ENCODE measurements at regions not wholly inside any gene's neighbourhood (a gene's known extent, or its start where the extent isn't known, plus 50 kb on each side); places are given as distances from the start of the nearest gene placed in this dataset.

GRCh38 chr3:65149877-65150276, 462.1 kb upstream of the ADAMTS9 start:
- Histone ChIP-seq H3K4me3 (replicated peaks in 1 of 2; ENCODE audit: low read depth in 1 of 2, low read length in 2 of 2) (no peak overlapping the region), H3K4me2 (ENCODE audit: low read length) (no peak overlapping the region), H3K79me2 (ENCODE audit: insufficient read depth, low read length) (no peaks in the 10 kb centered on the region), H3K9me2 (ENCODE audit: insufficient read depth) (no peaks in the 10 kb centered on the region), H3K4me1 (ENCODE audit: control insufficient read depth in 1 of 2, insufficient read depth in 2 of 2, low read length in 2 of 2) (peaks cover 0 to 7% of the 10 kb centered on the region in 2 experiments; a peak in 2 of 4 replicates), H3K9me3 (ENCODE audit: control insufficient read depth in 1 of 2, insufficient read depth in 1 of 2, low read depth in 1 of 2, low read length in 2 of 2) (no peaks in the 10 kb centered on the region), H3K36me3 (ENCODE audit: control insufficient read depth in 1 of 2, insufficient read depth in 2 of 2, low read length in 2 of 2) (no peaks in the 10 kb centered on the region), H3K9ac (ENCODE audit: low read length) (no peak overlapping the region), H3K27me3 (ENCODE audit: insufficient read depth, low read length) (peaks cover 9% of the 10 kb centered on the region; the same call in 1 of the 2 replicates), H3K27ac (ENCODE audit: low read depth, low read length) (no peak overlapping the region), H2AFZ (ENCODE audit: low read depth, low read length, poor library complexity, severe bottlenecking) (no peak overlapping the region), H4K20me1 (ENCODE audit: insufficient read depth) (no peaks in the 10 kb centered on the region)
- DNase-seq (ENCODE audit: low read depth, low spot score) (no peak), ATAC-seq (no peak)
- CTCF ChIA-PET: no interaction called here
- intact Hi-C loops (cut with micrococcal nuclease): no loop called here
- BruUV-seq (replicated peaks): no TSS peak
- TF ChIP-seq ZFX (IDR thresholded peaks at IDR 0.05) (no peak), JUND (IDR thresholded peaks at IDR 0.05) (no peak), YY1 (IDR thresholded peaks at IDR 0.05; ENCODE audit: extremely low read depth, insufficient replicate concordance, low read depth, low read length) (no peak), CEBPB (IDR thresholded peaks at IDR 0.05; ENCODE audit: low read depth) (no peak), POLR2A (IDR thresholded peaks at IDR 0.05; ENCODE audit: borderline replicate concordance, extremely low read depth, insufficient read depth, insufficient read length) (no peak), EZH2phosphoT487 (IDR thresholded peaks at IDR 0.05; ENCODE audit: borderline replicate concordance) (no peak), ZNF274 (IDR thresholded peaks at IDR 0.05; ENCODE audit: low read depth, low read length) (no peak), RAD21 (IDR thresholded peaks at IDR 0.05; ENCODE audit: low read depth) (no peak), POLR2AphosphoS5 (IDR thresholded peaks at IDR 0.05; ENCODE audit: low read depth, low read length) (no peak), EGR1 (IDR thresholded peaks at IDR 0.05; ENCODE audit: low read depth) (no peak)
- RAD21 ChIA-PET (ENCODE audit: low non-redundant PET in 1 of 2, low total read pairs in 2 of 2, uncharacterized antibody in 2 of 2, unreplicated experiment in 2 of 2): no interaction called here
- POLR2A ChIA-PET: no interaction called here

- H3K9me2 ChIP-seq (ENCODE audit: insufficient read depth): no peaks in the 10 kb centered on the region
- POLR2A ChIA-PET: no interaction called here
- TF ChIP-seq CTCF (IDR thresholded peaks at IDR 0.05 in 2 of 3, conservative IDR thresholded peaks at IDR 0.05 in 1 of 3; ENCODE audit: borderline replicate concordance in 1 of 3, insufficient read depth in 1 of 3, low read depth in 2 of 3, low read length in 2 of 3) (no peak), SP1 (IDR thresholded peaks at IDR 0.05; ENCODE audit: low read depth) (no peak), SIN3A (IDR thresholded peaks at IDR 0.05; ENCODE audit: low read depth) (no peak), ELF1 (IDR thresholded peaks at IDR 0.05; ENCODE audit: borderline replicate concordance, low read depth) (no peak), ZFX (IDR thresholded peaks at IDR 0.05) (no peak)
- TF ChIP-seq, protein P1, sequence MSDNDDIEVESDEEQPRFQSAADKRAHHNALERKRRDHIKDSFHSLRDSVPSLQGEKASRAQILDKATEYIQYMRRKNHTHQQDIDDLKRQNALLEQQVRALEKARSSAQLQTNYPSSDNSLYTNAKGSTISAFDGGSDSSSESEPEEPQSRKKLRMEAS (IDR thresholded peaks at IDR 0.05): no peak
Measured at GRCh38 chr3:65148687-65149086, 460.9 kb upstream of the ADAMTS9 start.

More at GRCh38 chr3:65148687-65149086, 460.9 kb upstream of the ADAMTS9 start:
- no TSS peak for BruUV-seq (replicated peaks)
- H3K4me3 ChIP-seq (replicated peaks in 1 of 2; ENCODE audit: low read depth in 1 of 2, low read length in 2 of 2): no peak overlapping the region
- no peaks in the 10 kb centered on the region for H4K20me1 ChIP-seq (ENCODE audit: insufficient read depth)
- DNase-seq (ENCODE audit: low read depth, low spot score) (no peak), ATAC-seq (no peak)
- ChIA-PET RAD21 (ENCODE audit: low non-redundant PET in 1 of 2, low total read pairs in 2 of 2, uncharacterized antibody in 2 of 2, unreplicated experiment in 2 of 2) (no interaction called here), CTCF (no interaction called here)
- H3K79me2 ChIP-seq (ENCODE audit: insufficient read depth, low read length): no peaks in the 10 kb centered on the region
- no peak overlapping the region for H2AFZ ChIP-seq (ENCODE audit: low read depth, low read length, poor library complexity, severe bottlenecking)
- H3K4me2 ChIP-seq (ENCODE audit: low read length): no peak overlapping the region
- no peak overlapping the region for H3K27ac ChIP-seq (ENCODE audit: low read depth, low read length)
- H3K9me3 ChIP-seq (ENCODE audit: control insufficient read depth in 1 of 2, insufficient read depth in 1 of 2, low read depth in 1 of 2, low read length in 2 of 2): no peaks in the 10 kb centered on the region
- no peak overlapping the region for H3K9ac ChIP-seq (ENCODE audit: low read length)
- no peaks in the 10 kb centered on the region for H3K36me3 ChIP-seq (ENCODE audit: control insufficient read depth in 1 of 2, insufficient read depth in 2 of 2, low read length in 2 of 2)
- intact Hi-C loops (cut with micrococcal nuclease): no loop called here
- H3K4me1 ChIP-seq (ENCODE audit: control insufficient read depth in 1 of 2, insufficient read depth in 2 of 2, low read length in 2 of 2): peaks cover 0 to 7% of the 10 kb centered on the region in 2 experiments; a peak in 2 of 4 replicates
- H3K27me3 ChIP-seq (ENCODE audit: insufficient read depth, low read length): peaks cover 4% of the 10 kb centered on the region; the same call in 1 of the 2 replicates
